Activated CD8-positive, alpha-beta T cell treated with anti-CD3 and anti-CD28 coated beads for 36 hours (primary cell): ENCODE measurements at regions not wholly inside any gene's neighbourhood (a gene's known extent, or its start where the extent isn't known, plus 50 kb on each side); places are given as distances from the start of the nearest gene placed in this dataset.

Source experiments
- ATAC-seq: fragments of 200-7000 bp; cut with Tn5 transposase; one replicate; pipeline ENCODE4 v1.10.0; 2021; ENCODE audit warnings: mild to moderate bottlenecking, moderate library complexity
- CTCF ChIA-PET: fragments of 350-600 bp; sonication (Branson Sonifier 250); formaldehyde crosslinking; loops from one replicate; lab custom pipeline; 2021; ENCODE audit warnings: antibody characterized with exemption; lab: Charles Lee
- POLR2A ChIA-PET: fragments of 350-600 bp; sonication (Branson Sonifier 250); formaldehyde crosslinking; loops from one replicate; lab custom pipeline; 2021; ENCODE audit warnings: antibody characterized with exemption; lab: Charles Lee
- DNase-seq: peaks from one replicate; pipeline ENCODE4 v3.0.0-alpha.2; 2020
- H3K27ac Mint-ChIP-seq: one replicate; pipeline ENCODE4 v1.8.0; 2021; ENCODE audit warnings: mild to moderate bottlenecking, mixed read lengths
- H3K27me3 Mint-ChIP-seq: one replicate; pipeline ENCODE4 v1.8.0; 2021; ENCODE audit warnings: mixed read lengths
- H3K36me3 Mint-ChIP-seq: one replicate; pipeline ENCODE4 v1.8.0; 2021; ENCODE audit warnings: low read depth, mixed read lengths
- H3K4me1 Mint-ChIP-seq: one replicate; pipeline ENCODE4 v1.8.0; 2021; ENCODE audit warnings: low read depth, mixed read lengths
- H3K4me3 Mint-ChIP-seq: one replicate; pipeline ENCODE4 v1.8.0; 2021; ENCODE audit warnings: mild to moderate bottlenecking, moderate library complexity, mixed read lengths
- H3K9me3 Mint-ChIP-seq: one replicate; pipeline ENCODE4 v1.8.0; 2021; ENCODE audit warnings: mixed read lengths
- intact Hi-C: fragments of 100-400 bp; cut with micrococcal nuclease; formaldehyde crosslinking; loops from one replicate; pipeline ENCODE4 v1.10.0; 2022
- TF ChIP-seq, protein P1 (sequence below): fragments of 200-600 bp; IDR thresholded peaks from one replicate; pipeline ENCODE4 v1.8.0; 2022; ENCODE audit warnings: antibody characterized with exemption, mild to moderate bottlenecking

DNA sequence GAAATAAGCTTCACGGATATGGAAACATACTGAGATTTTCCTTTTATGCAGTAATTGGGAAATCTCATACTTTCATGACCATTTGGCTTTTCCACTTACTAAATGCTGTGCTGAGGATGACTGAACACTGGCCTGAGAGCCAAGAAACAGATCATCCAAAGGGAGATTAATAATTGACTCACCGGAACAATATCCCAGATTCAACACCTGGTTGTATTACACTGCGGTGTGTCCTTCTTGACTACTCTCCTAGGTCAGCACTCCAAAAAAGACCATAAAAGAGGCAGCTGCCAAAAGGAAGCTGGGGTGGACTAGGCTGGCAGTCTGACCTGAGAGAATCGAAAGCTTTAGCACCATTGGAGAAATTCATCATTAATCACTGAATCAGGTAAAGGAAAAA, 469.1 kb downstream of the CBLN2 start:
- TF ChIP-seq, protein P1, sequence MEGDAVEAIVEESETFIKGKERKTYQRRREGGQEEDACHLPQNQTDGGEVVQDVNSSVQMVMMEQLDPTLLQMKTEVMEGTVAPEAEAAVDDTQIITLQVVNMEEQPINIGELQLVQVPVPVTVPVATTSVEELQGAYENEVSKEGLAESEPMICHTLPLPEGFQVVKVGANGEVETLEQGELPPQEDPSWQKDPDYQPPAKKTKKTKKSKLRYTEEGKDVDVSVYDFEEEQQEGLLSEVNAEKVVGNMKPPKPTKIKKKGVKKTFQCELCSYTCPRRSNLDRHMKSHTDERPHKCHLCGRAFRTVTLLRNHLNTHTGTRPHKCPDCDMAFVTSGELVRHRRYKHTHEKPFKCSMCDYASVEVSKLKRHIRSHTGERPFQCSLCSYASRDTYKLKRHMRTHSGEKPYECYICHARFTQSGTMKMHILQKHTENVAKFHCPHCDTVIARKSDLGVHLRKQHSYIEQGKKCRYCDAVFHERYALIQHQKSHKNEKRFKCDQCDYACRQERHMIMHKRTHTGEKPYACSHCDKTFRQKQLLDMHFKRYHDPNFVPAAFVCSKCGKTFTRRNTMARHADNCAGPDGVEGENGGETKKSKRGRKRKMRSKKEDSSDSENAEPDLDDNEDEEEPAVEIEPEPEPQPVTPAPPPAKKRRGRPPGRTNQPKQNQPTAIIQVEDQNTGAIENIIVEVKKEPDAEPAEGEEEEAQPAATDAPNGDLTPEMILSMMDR = no peak
- DNase-seq = no peak
- Mint-ChIP-seq H3K4me1 (no peaks in the 10 kb centered on the region), H3K4me3 (no peak overlapping the region), H3K27me3 (no peaks in the 10 kb centered on the region), H3K36me3 (no peaks in the 10 kb centered on the region), H3K27ac (no peak overlapping the region), H3K9me3 (peaks cover 1% of the 10 kb centered on the region)
- CTCF ChIA-PET = no interaction called here
- intact Hi-C loops = no loop called here
- no peak for ATAC-seq
- POLR2A ChIA-PET = no interaction called here

DNA sequence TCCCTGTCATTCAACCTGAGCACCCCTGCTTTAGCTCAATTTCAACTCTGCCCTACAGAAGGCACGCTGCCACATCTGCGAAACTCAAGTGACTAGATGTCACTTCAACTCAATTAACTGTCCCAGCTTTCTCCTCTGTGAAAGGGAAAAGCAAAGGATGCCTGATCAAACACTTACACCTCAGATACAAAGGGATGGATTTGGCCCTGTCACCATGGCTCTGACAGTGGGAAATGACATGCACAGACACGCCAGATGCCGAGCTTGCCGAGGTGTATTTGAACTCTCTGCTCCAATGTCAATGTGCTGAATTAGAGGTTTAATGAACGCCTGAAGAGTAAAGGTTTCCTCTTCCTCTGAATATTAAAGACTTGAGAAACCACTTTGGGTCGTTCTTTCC, 481.1 kb downstream of the CBLN2 start:
- ATAC-seq = no peak
- Mint-ChIP-seq H3K36me3 (no peaks in the 10 kb centered on the region), H3K9me3 (peaks cover 1% of the 10 kb centered on the region), H3K4me3 (no peak overlapping the region), H3K27ac (no peak overlapping the region), H3K4me1 (no peaks in the 10 kb centered on the region), H3K27me3 (no peaks in the 10 kb centered on the region)
- ChIA-PET CTCF (no interaction called here), POLR2A (no interaction called here)
- TF ChIP-seq, protein P1 = no peak
- no peak for DNase-seq
- intact Hi-C loops = no loop called here

DNA sequence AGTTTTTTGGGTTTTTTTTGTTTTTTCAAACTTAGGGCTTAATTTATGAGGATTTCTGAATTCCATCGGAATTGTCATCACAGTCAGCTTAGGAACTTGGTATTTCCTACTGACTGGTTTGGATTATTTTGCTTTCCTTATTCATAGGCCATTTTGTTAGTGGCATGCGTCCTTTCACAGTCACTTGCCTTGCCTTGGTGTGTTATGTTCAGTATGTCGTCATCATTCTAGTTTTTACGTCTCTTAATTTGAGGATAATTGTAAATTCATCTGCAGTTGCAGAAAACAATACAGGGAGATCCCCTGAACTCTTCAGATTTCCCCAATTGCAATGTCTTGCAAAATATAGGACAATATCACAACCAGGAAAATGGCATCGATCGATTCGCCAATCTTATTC, 485.3 kb downstream of the CBLN2 start:
- DNase-seq = no peak
- ChIA-PET POLR2A (no interaction called here), CTCF (no interaction called here)
- peaks cover 1% of the 10 kb centered on the region for H3K9me3 Mint-ChIP-seq
- no peaks in the 10 kb centered on the region for H3K36me3 Mint-ChIP-seq
- ATAC-seq = no peak
- no peak overlapping the region for H3K4me3 Mint-ChIP-seq
- TF ChIP-seq, protein P1 = no peak
- H3K27me3 Mint-ChIP-seq = no peaks in the 10 kb centered on the region
- H3K4me1 Mint-ChIP-seq = no peaks in the 10 kb centered on the region
- H3K27ac Mint-ChIP-seq = no peak overlapping the region
- intact Hi-C loops = no loop called here

DNA sequence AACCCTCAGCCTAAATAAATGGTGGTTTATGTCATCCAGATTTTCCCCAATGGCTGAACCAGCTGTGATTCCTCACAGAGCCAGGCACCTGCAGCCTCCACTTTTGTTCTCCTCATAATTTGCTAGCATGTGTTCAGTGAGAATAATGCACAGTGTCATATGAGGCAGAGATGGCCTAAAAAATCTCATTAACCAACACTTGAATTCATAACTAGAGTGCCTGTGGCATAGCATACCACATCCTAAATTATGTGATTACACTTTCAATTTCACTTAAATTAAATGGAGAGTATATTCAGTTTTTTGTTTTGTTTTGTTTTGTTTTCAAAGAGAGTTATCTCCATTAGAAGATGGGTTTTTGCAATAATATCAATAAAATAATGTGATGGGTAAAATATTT, 488.0 kb downstream of the CBLN2 start:
- ChIA-PET CTCF (no interaction called here), POLR2A (no interaction called here)
- H3K4me1 Mint-ChIP-seq = no peaks in the 10 kb centered on the region
- intact Hi-C loops = no loop called here
- no peak overlapping the region for H3K27ac Mint-ChIP-seq
- H3K9me3 Mint-ChIP-seq = peaks cover 1% of the 10 kb centered on the region
- H3K27me3 Mint-ChIP-seq = no peaks in the 10 kb centered on the region
- TF ChIP-seq, protein P1 = no peak
- ATAC-seq (no peak), DNase-seq (no peak)
- no peaks in the 10 kb centered on the region for H3K36me3 Mint-ChIP-seq
- H3K4me3 Mint-ChIP-seq = no peak overlapping the region

DNA sequence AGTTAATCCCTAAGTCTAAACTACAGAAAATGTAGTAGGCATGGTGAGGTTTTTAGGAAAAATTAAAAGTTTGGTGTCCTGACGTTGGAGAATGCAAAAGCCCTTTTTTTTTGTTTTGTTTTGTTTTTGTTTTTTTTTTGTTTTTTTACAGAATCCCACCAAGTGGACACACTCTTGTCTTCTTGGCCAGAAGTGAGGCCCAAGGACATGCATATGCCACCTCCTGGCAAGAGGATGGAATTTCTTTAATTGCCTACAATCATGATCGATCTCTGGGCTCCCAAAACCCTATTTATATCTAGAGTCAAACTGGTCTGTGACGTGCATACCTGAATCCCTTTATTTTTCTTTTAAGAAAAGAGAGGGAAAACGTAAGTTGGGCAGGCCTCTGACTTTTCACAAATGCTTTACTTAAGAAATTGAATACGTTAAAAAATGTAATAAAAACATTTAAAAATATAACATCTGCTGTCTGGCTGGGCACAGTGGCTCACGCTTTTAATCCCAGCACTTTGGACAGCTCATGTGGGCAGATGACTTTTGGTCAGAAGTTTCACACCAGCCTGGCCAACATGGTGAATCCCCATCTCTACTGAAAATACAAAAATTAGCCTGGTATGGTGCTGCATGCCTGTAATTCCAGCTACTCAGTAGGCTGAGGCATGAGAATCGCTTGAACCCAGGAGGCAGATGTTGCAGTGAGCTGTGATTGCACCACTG, 502.7 kb downstream of the CBLN2 start:
- TF ChIP-seq, protein P1 = no peak
- H3K27ac Mint-ChIP-seq = no peak overlapping the region
- H3K9me3 Mint-ChIP-seq = no peaks in the 10 kb centered on the region
- no peaks in the 10 kb centered on the region for H3K27me3 Mint-ChIP-seq
- no peaks in the 10 kb centered on the region for H3K4me1 Mint-ChIP-seq
- DNase-seq (no peak), ATAC-seq (no peak)
- POLR2A ChIA-PET = no interaction called here
- CTCF ChIA-PET = no interaction called here
- no peak overlapping the region for H3K4me3 Mint-ChIP-seq
- intact Hi-C loops = no loop called here
- no peaks in the 10 kb centered on the region for H3K36me3 Mint-ChIP-seq
